PC-3 (cell line): ENCODE measurements at regions not wholly inside any gene's neighbourhood (a gene's known extent, or its start where the extent isn't known, plus 50 kb on each side); places are given as distances from the start of the nearest gene placed in this dataset.

ENCODE experiments used
- CTCF ChIP-seq: fragments of 300-600 bp; sonication (generic); conservative IDR thresholded peaks from 2 replicates; pipeline ENCODE4 v1.5.1; 2017; ENCODE audit warnings: antibody characterized with exemption, low read depth, mild to moderate bottlenecking, low read length
- EZH2phosphoT487 ChIP-seq: fragments of 300-600 bp; sonication (generic); IDR thresholded peaks from 2 replicates; pipeline ENCODE4 v1.6.1; 2018; ENCODE audit warnings: mild to moderate bottlenecking, antibody characterized with exemption, low read length, borderline replicate concordance

GRCh38 chr6:137427656-137428290 is 66.4 kb downstream of the OLIG3 start:
- TF ChIP-seq EZH2phosphoT487 = no peak
- no peak for TF ChIP-seq CTCF
